Coronary artery (tissue), 2 donors: ENCODE measurements at regions not wholly inside any gene's neighbourhood (a gene's known extent, or its start where the extent isn't known, plus 50 kb on each side); places are given as distances from the start of the nearest gene placed in this dataset.

Source experiments
- DNase-seq: peaks from one replicate; pipeline ENCODE4 v3.0.0-alpha.2; 2017; ENCODE audit warnings: low spot score
- H3K27ac ChIP-seq, 2 donors: fragments of 200-600 bp; sonication (generic); one replicate each; pipeline ENCODE4 v1.5.1; 2016 to 2019
- H3K4me3 ChIP-seq: fragments of 200-600 bp; sonication (generic); 2 replicates; pipeline ENCODE4 v1.5.1; 2016; ENCODE audit warnings: mild to moderate bottlenecking, moderate library complexity
- CTCF ChIP-seq: fragments of 200-600 bp; sonication (generic); IDR thresholded peaks from one replicate; pipeline ENCODE4 v1.5.1; 2019; ENCODE audit warnings: antibody characterized with exemption

GRCh38 chr16:22625967-22626366, 115.3 kb downstream of the NPIPB5 start:
- TF ChIP-seq CTCF: no peak
- no peak for DNase-seq
- H3K4me3 ChIP-seq: no peak overlapping the region

GRCh38 chr16:22627043-22627442, 116.4 kb downstream of the NPIPB5 start:
- no peak for TF ChIP-seq CTCF
- Histone ChIP-seq H3K4me3 (no peak overlapping the region), H3K27ac (no peak overlapping the region)
- no peak for DNase-seq

More at GRCh38 chr16:22625967-22626366, 115.3 kb downstream of the NPIPB5 start:
- no peak overlapping the region for H3K27ac ChIP-seq

DNA sequence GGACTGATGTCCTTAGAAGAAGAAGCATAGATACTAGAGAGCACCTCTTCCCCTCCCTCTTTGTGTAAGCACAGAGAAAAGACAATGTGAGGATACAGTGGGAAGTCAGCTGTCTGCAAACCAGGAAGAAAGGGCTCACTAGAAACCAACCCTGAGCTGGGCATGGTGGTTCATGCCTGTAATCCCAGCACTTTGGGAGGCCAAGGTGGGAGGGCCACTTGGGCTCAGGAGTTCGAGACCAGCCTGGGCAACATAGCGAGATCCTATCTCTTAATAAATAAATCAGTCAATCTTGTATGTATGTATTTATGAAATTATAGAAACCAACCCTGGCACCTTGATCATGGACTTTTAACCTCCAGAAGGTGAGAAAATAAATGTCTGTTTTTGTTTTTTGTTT, 118.3 kb downstream of the NPIPB5 start:
- no peak for DNase-seq
- no peak for TF ChIP-seq CTCF
- no peak overlapping the region for H3K27ac ChIP-seq
- H3K4me3 ChIP-seq: no peak overlapping the region

DNA sequence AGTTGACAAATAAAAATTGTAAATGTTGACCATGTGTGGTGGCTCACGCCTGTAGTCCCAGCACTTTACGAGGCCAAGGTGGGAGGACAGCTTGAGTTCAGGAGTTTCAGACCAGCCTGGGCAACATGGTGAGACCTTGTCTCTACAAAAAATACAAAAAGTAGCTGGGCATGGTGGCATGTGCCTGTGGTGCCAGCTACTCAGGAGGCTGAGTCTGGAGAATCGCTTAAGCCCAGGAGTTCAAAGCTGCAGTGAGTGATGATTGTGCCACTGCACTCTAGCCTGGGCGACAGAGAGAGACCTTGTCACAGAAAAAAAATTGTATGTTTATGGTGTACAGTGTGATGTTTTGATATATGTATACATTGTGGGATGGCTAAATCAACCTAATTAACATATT, 119.6 kb downstream of the NPIPB5 start:
- DNase-seq: no peak
- TF ChIP-seq CTCF: no peak
- H3K27ac ChIP-seq: no peak overlapping the region
- H3K4me3 ChIP-seq: no peak overlapping the region

- no peak for TF ChIP-seq CTCF
- H3K27ac ChIP-seq: no peak overlapping the region
- no peak for DNase-seq
- no peak overlapping the region for H3K4me3 ChIP-seq
These were observed 120.6 kb downstream of the NPIPB5 start for GRCh38 chr16:22631264-22631663.

GRCh38 chr16:22632606-22633005, 121.9 kb downstream of the NPIPB5 start:
- no peak for TF ChIP-seq CTCF
- no peak overlapping the region for H3K4me3 ChIP-seq
- H3K27ac ChIP-seq: no peak overlapping the region
- no peak for DNase-seq

DNA sequence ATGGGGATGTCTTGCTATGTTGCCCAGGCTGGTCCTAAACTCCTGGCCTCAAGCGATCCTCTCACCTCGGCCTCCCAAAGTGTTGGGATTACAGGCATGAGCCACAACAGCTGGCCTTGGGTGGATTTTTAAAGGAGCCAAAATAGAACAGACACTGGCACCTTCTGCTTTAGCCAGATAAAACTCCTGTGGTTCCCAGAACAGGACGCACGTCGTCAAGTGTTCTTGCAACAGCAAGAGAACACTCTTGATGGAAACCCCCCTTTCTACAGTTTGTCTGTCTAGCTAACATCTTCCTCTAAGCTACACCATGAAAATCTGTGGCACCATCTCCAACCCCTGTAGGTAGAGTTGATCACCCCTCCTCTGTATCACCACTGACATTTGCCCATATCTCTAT, 122.6 kb downstream of the NPIPB5 start:
- DNase-seq: no peak
- H3K27ac ChIP-seq: no peak overlapping the region
- TF ChIP-seq CTCF: no peak

More for the DNA sequence above, 122.6 kb downstream of the NPIPB5 start:
- no peak overlapping the region for H3K4me3 ChIP-seq
